GM19351 (cell line): ENCODE measurements at regions not wholly inside any gene's neighbourhood (a gene's known extent, or its start where the extent isn't known, plus 50 kb on each side); places are given as distances from the start of the nearest gene placed in this dataset.
"Not testable (repeated sequence)": the region's sequence is repeated elsewhere in the genome, so short reads cannot be mapped to it uniquely, and the experiment has no call there.

Source experiments
- ATAC-seq: cut with Tn5 transposase; IDR thresholded peaks from one replicate; pipeline ENCODE4 v1.9.1; 2021; ENCODE audit warnings: mild to moderate bottlenecking, moderate library complexity; ENCODE audit not compliant: unreplicated experiment

GRCh38 chr7:16933296-16934279 lies 51.8 kb upstream of the AGR3 start:
- ATAC-seq, result peak; percentile 29

GRCh38 chr7:16934722-16935340 lies 53.0 kb upstream of the AGR3 start:
- ATAC-seq, result no peak

- no peak for ATAC-seq
Observed at GRCh38 chr7:16935341-16935735, 53.6 kb upstream of the AGR3 start.

GRCh38 chr7:16936626-16937422 lies 55.0 kb upstream of the AGR3 start:
- ATAC-seq, result no peak

- ATAC-seq, result no peak
Observed at GRCh38 chr7:16939161-16939560, 57.4 kb upstream of the AGR3 start.

GRCh38 chr7:16940776-16941175 lies 59.0 kb upstream of the AGR3 start:
- ATAC-seq, result no peak

- ATAC-seq, result no peak
Observed at GRCh38 chr7:16942929-16943509, 61.2 kb upstream of the AGR3 start.

GRCh38 chr7:16944936-16945335 lies 63.2 kb upstream of the AGR3 start:
- no peak for ATAC-seq

- no peak for ATAC-seq
Observed at GRCh38 chr7:16945372-16945771, 63.6 kb upstream of the AGR3 start.

- ATAC-seq, result not testable (repeated sequence)
Observed at GRCh38 chr7:16948110-16948509, 66.3 kb upstream of the AGR3 start.

GRCh38 chr7:16951483-16952080 lies 69.8 kb upstream of the AGR3 start:
- ATAC-seq, result no peak

GRCh38 chr7:16954321-16954720 lies 72.5 kb upstream of the AGR3 start:
- no peak for ATAC-seq

GRCh38 chr7:16958724-16959123 lies 76.9 kb upstream of the AGR3 start:
- ATAC-seq, result no peak

- ATAC-seq, result no peak
Observed at GRCh38 chr7:16960337-16960965, 78.7 kb upstream of the AGR3 start.

GRCh38 chr7:16961641-16962040 lies 79.9 kb upstream of the AGR3 start:
- no peak for ATAC-seq

- ATAC-seq, result no peak
Observed at GRCh38 chr7:16963044-16963443, 81.3 kb upstream of the AGR3 start.

GRCh38 chr7:16965697-16966096 lies 83.9 kb upstream of the AGR3 start:
- not testable (repeated sequence) for ATAC-seq

- no peak for ATAC-seq
Observed at GRCh38 chr7:16967300-16967811, 85.6 kb upstream of the AGR3 start.

- no peak for ATAC-seq
Observed at GRCh38 chr7:16970732-16971482, 89.1 kb upstream of the AGR3 start.
